NT2/D1 (cell line): ENCODE measurements at regions not wholly inside any gene's neighbourhood (a gene's known extent, or its start where the extent isn't known, plus 50 kb on each side); places are given as distances from the start of the nearest gene placed in this dataset.

ENCODE experiments used
- SUZ12 ChIP-seq: IDR thresholded peaks from 2 replicates; pipeline ENCODE4 v1.6.1; 2011; ENCODE audit not compliant: insufficient read length, insufficient read depth; ENCODE audit errors: extremely low read depth
- YY1 ChIP-seq: IDR thresholded peaks from 2 replicates; pipeline ENCODE4 v1.6.1; 2011; ENCODE audit not compliant: insufficient read length, insufficient read depth
- ZNF274 ChIP-seq: IDR thresholded peaks from 2 replicates; pipeline ENCODE4 v1.6.1; 2011; ENCODE audit warnings: mild to moderate bottlenecking, low read depth, low read length

GRCh38 chr2:156648522-156648921 lies 212.3 kb downstream of the GPD2 start:
- TF ChIP-seq SUZ12 (no peak), ZNF274 (no peak), YY1 (no peak)
